GM12878 (cell line): ENCODE measurements at regions not wholly inside any gene's neighbourhood (a gene's known extent, or its start where the extent isn't known, plus 50 kb on each side); places are given as distances from the start of the nearest gene placed in this dataset.

Source experiments
- ATAC-seq: fragments of 200-7000 bp; cut with Tn5 transposase; 3 replicates; pipeline ENCODE4 v1.9.1; 2020; ENCODE audit warnings: mild to moderate bottlenecking, moderate library complexity
- BruUV-seq: library from RNA; stranded (reverse); fragments of 400-500 nt; replicated peaks from 2 replicates; lab custom pipeline; 2021; lab: Mats Ljungman, UMichigan
- CTCF ChIA-PET: fragments of 300-600 bp; sonication (Branson Sonifier 250); formaldehyde crosslinking; extraction: SDS; loops from one replicate; lab custom pipeline; 2021; ENCODE audit warnings: inconsistent platforms; lab: Yijun Ruan, JAX
- POLR2A ChIA-PET: fragments of 350-600 bp; formaldehyde crosslinking; extraction: SDS; loops from one replicate; lab custom pipeline; 2021; ENCODE audit warnings: inconsistent platforms; lab: Charles Lee
- RAD21 ChIA-PET: fragments of 300-600 bp; sonication (Branson Sonifier 250); formaldehyde crosslinking; loops from one replicate; lab custom pipeline; 2023; ENCODE audit warnings: antibody characterized with exemption; ENCODE audit not compliant: unreplicated experiment; lab: Charles Lee
- SMC1A ChIA-PET: fragments of 300-600 bp; sonication (Branson Sonifier 250); formaldehyde crosslinking; loops from one replicate; lab custom pipeline; 2023; ENCODE audit not compliant: unreplicated experiment, uncharacterized antibody; lab: Charles Lee
- DNase-seq: peaks from one replicate; pipeline ENCODE4 v3.0.0-alpha.2; 2011; ENCODE audit warnings: low read depth, low spot score
- FAIRE-seq: peaks from 3 replicates; lab custom pipeline; 2011; peaks lifted over from hg19 to GRCh38; lab: Jason Lieb, UNC
- H2AFZ ChIP-seq: 2 replicates; pipeline ENCODE4 v1.6.0; 2011; ENCODE audit warnings: low read depth, low read length, control low read depth; ENCODE audit not compliant: control insufficient read depth
- H3K27ac ChIP-seq: 2 replicates; pipeline ENCODE4 v1.5.1; 2011; ENCODE audit warnings: control low read depth; ENCODE audit not compliant: control insufficient read depth, insufficient read depth
- H3K27me3 ChIP-seq, 2 experiments: replicated peaks in 1 of 2; 2 replicates each; pipeline versions ENCODE4 v1.6.0 to v1.6.1; 2011; ENCODE audit warnings: low read length in 1 of 2; ENCODE audit not compliant: control insufficient read depth in 2 of 2, insufficient read depth in 2 of 2
- H3K36me3 ChIP-seq, 2 experiments: 2 replicates each; pipeline ENCODE4 v1.5.1; 2011; ENCODE audit warnings: low read length in 1 of 2; ENCODE audit not compliant: control insufficient read depth in 2 of 2, insufficient read depth in 2 of 2
- H3K4me1 ChIP-seq: 2 replicates; pipeline ENCODE4 v1.6.1; 2011; ENCODE audit warnings: mild to moderate bottlenecking, low read length, moderate library complexity, mixed read lengths; ENCODE audit not compliant: control insufficient read depth, insufficient read depth
- H3K4me2 ChIP-seq: 2 replicates; pipeline ENCODE4 v1.6.0; 2011; ENCODE audit warnings: control low read depth; ENCODE audit not compliant: control insufficient read depth, insufficient read depth
- H3K4me3 ChIP-seq: fragments of 200-600 bp; sonication (generic); 2 replicates; pipeline ENCODE4 v1.5.1; 2016
- H3K79me2 ChIP-seq: 2 replicates; pipeline ENCODE4 v1.6.0; 2011; ENCODE audit warnings: low read length; ENCODE audit not compliant: control insufficient read depth, insufficient read depth
- H3K9ac ChIP-seq: 2 replicates; pipeline ENCODE4 v1.8.0; 2011; ENCODE audit warnings: low read length, control low read depth, mixed read lengths; ENCODE audit not compliant: control insufficient read depth, insufficient read depth
- H3K9me3 ChIP-seq: replicated peaks from 3 replicates; pipeline ENCODE4 v1.5.1; 2011; ENCODE audit warnings: mild to moderate bottlenecking, low read length; ENCODE audit not compliant: control insufficient read depth, insufficient read depth
- H4K20me1 ChIP-seq: 2 replicates; pipeline ENCODE4 v1.6.0; 2011; ENCODE audit not compliant: control insufficient read depth, insufficient read depth
- GATAD2B ChIP-seq: fragments of 450-650 bp; conservative IDR thresholded peaks from 2 replicates; pipeline ENCODE4 v1.6.1; 2017; ENCODE audit warnings: low read depth, mild to moderate bottlenecking, moderate library complexity
- HDGF ChIP-seq: fragments of 450-650 bp; IDR thresholded peaks from 2 replicates; pipeline ENCODE4 v1.6.1; 2016; ENCODE audit warnings: antibody characterized with exemption
- IRF5 ChIP-seq: fragments of 450-650 bp; IDR thresholded peaks from 2 replicates; pipeline ENCODE4 v1.6.1; 2017; ENCODE audit warnings: borderline replicate concordance
- NBN ChIP-seq: fragments of 450-650 bp; IDR thresholded peaks from 2 replicates; pipeline ENCODE4 v1.6.1; 2016
- RUNX3 ChIP-seq: IDR thresholded peaks from 2 replicates; pipeline ENCODE4 v1.6.1; 2012; ENCODE audit warnings: low read length, inconsistent platforms
- STAT3 ChIP-seq: IDR thresholded peaks from 2 replicates; pipeline ENCODE4 v1.6.1; 2011; ENCODE audit warnings: low read depth, low read length, improper control_type of control experiment
- TCF12 ChIP-seq: IDR thresholded peaks from 2 replicates; pipeline ENCODE4 v1.6.1; 2011; ENCODE audit warnings: low read depth, mild to moderate bottlenecking, low read length
- ZBTB40 ChIP-seq: fragments of 450-650 bp; IDR thresholded peaks from 2 replicates; pipeline ENCODE4 v1.6.1; 2016; ENCODE audit warnings: mild to moderate bottlenecking, moderate library complexity, borderline replicate concordance
- in situ Hi-C: fragments of 300-500 bp; cut with MboI; formaldehyde crosslinking; loops from 9 replicates; pipeline ENCODE4 v1.14.3; 2018; ENCODE audit warnings: mixed read lengths
- intact Hi-C: fragments of 100-400 bp; cut with micrococcal nuclease; formaldehyde crosslinking; loops from one replicate; pipeline ENCODE4 v1.14.2; 2022; ENCODE audit not compliant: unreplicated experiment
- TF ChIP-seq, protein P1 (sequence below): fragments of 450-650 bp; formaldehyde crosslinking; IDR thresholded peaks from 2 replicates; pipeline ENCODE4 v1.4.0; 2020; ENCODE audit warnings: mild to moderate bottlenecking, moderate library complexity

GRCh38 chr2:129585760-129586159 lies 393.7 kb upstream of the RAB6C start:
- no TSS peak for BruUV-seq
- H3K4me2 ChIP-seq: no peak overlapping the region
- POLR2A ChIA-PET: no interaction called here
- TF ChIP-seq STAT3 (no peak), TCF12 (no peak), GATAD2B (no peak), NBN (no peak), HDGF (no peak), RUNX3 (no peak), IRF5 (no peak), ZBTB40 (no peak)
- TF ChIP-seq, protein P1, sequence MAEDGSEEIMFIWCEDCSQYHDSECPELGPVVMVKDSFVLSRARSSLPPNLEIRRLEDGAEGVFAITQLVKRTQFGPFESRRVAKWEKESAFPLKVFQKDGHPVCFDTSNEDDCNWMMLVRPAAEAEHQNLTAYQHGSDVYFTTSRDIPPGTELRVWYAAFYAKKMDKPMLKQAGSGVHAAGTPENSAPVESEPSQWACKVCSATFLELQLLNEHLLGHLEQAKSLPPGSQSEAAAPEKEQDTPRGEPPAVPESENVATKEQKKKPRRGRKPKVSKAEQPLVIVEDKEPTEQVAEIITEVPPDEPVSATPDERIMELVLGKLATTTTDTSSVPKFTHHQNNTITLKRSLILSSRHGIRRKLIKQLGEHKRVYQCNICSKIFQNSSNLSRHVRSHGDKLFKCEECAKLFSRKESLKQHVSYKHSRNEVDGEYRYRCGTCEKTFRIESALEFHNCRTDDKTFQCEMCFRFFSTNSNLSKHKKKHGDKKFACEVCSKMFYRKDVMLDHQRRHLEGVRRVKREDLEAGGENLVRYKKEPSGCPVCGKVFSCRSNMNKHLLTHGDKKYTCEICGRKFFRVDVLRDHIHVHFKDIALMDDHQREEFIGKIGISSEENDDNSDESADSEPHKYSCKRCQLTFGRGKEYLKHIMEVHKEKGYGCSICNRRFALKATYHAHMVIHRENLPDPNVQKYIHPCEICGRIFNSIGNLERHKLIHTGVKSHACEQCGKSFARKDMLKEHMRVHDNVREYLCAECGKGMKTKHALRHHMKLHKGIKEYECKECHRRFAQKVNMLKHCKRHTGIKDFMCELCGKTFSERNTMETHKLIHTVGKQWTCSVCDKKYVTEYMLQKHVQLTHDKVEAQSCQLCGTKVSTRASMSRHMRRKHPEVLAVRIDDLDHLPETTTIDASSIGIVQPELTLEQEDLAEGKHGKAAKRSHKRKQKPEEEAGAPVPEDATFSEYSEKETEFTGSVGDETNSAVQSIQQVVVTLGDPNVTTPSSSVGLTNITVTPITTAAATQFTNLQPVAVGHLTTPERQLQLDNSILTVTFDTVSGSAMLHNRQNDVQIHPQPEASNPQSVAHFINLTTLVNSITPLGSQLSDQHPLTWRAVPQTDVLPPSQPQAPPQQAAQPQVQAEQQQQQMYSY: no peak
- TF ChIP-seq, all 136 proteins: peak for 0
- FAIRE-seq (no peak), ATAC-seq (no peak), DNase-seq (no peak)
- no peaks in the 10 kb centered on the region; the same call in 2 of the 3 replicates for H3K9me3 ChIP-seq
- ChIA-PET CTCF (no interaction called here), RAD21 (no interaction called here), SMC1A (no interaction called here)
- H3K27me3 ChIP-seq: no peaks in the 10 kb centered on the region
- H3K4me3 ChIP-seq: no peak overlapping the region
- H4K20me1 ChIP-seq: no peaks in the 10 kb centered on the region
- no peaks in the 10 kb centered on the region for H3K79me2 ChIP-seq
- no peaks in the 10 kb centered on the region for H3K36me3 ChIP-seq
- H3K9ac ChIP-seq: no peak overlapping the region
- no peak overlapping the region for H2AFZ ChIP-seq
- in situ Hi-C loops (no loop called here), intact Hi-C loops (no loop called here)
- no peaks in the 10 kb centered on the region for H3K4me1 ChIP-seq
- no peak overlapping the region for H3K27ac ChIP-seq
